Mesothelial cell of epicardium (in vitro differentiated cells): ENCODE measurements at regions not wholly inside any gene's neighbourhood (a gene's known extent, or its start where the extent isn't known, plus 50 kb on each side); places are given as distances from the start of the nearest gene placed in this dataset.

Experiments
- DNase-seq, 2 experiments: peaks; one replicate each; pipeline ENCODE4 v3.0.0; 2021; ENCODE audit warnings: low spot score in 2 of 2; ENCODE audit not compliant: unreplicated experiment in 2 of 2
- H3K27ac Mint-ChIP-seq: 2 replicates; pipeline ENCODE4 v1.8.0; 2021; ENCODE audit warnings: mixed read lengths
- H3K27me3 Mint-ChIP-seq: 2 replicates; pipeline ENCODE4 v1.8.0; 2021; ENCODE audit warnings: low read depth, mixed read lengths
- H3K36me3 Mint-ChIP-seq: 2 replicates; pipeline ENCODE4 v1.8.0; 2021; ENCODE audit warnings: mixed read lengths
- H3K4me1 Mint-ChIP-seq: 2 replicates; pipeline ENCODE4 v1.8.0; 2021; ENCODE audit warnings: mixed read lengths
- H3K4me3 Mint-ChIP-seq: 2 replicates; pipeline ENCODE4 v1.8.0; 2021; ENCODE audit warnings: mild to moderate bottlenecking, moderate library complexity, mixed read lengths
- H3K9me3 Mint-ChIP-seq: 2 replicates; pipeline ENCODE4 v1.8.0; 2021; ENCODE audit warnings: mixed read lengths
- TF ChIP-seq, protein P1 (sequence below): fragments of 200-600 bp; sonication (generic); IDR thresholded peaks from one replicate; pipeline ENCODE4 v1.5.0; 2021; ENCODE audit warnings: antibody characterized with exemption; ENCODE audit not compliant: unreplicated experiment

DNA sequence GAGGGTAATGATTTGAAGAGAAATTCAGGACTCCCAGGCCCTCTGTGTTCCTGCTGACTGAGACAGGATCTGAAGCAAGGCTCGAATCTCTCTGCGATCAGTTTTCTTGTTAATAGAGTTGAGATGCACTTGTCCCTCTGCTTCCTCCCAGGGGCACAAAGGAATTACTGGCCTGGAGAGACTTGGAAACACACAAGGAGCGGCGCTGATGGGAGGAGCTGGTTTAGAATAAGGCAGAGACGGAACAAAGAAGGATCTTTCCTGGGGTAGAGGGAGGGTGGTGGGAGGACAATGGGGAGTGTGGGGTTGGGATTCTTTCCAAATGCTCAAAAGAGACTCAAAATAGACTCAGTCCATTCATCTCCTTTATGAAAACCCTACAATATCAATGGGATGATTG, 719.1 kb downstream of the UQCRFS1 start:
- Mint-ChIP-seq H3K4me1 (no peaks in the 10 kb centered on the region), H3K27me3 (no peaks in the 10 kb centered on the region), H3K36me3 (no peaks in the 10 kb centered on the region), H3K9me3 (no peaks in the 10 kb centered on the region), H3K27ac (no peak overlapping the region), H3K4me3 (no peak overlapping the region)
- TF ChIP-seq, protein P1, sequence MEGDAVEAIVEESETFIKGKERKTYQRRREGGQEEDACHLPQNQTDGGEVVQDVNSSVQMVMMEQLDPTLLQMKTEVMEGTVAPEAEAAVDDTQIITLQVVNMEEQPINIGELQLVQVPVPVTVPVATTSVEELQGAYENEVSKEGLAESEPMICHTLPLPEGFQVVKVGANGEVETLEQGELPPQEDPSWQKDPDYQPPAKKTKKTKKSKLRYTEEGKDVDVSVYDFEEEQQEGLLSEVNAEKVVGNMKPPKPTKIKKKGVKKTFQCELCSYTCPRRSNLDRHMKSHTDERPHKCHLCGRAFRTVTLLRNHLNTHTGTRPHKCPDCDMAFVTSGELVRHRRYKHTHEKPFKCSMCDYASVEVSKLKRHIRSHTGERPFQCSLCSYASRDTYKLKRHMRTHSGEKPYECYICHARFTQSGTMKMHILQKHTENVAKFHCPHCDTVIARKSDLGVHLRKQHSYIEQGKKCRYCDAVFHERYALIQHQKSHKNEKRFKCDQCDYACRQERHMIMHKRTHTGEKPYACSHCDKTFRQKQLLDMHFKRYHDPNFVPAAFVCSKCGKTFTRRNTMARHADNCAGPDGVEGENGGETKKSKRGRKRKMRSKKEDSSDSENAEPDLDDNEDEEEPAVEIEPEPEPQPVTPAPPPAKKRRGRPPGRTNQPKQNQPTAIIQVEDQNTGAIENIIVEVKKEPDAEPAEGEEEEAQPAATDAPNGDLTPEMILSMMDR = no peak
- no peak for DNase-seq

GRCh38 chr19:28492621-28493020, 720.3 kb downstream of the UQCRFS1 start:
- TF ChIP-seq, protein P1 = no peak
- H3K9me3 Mint-ChIP-seq = no peaks in the 10 kb centered on the region
- H3K27ac Mint-ChIP-seq = no peak overlapping the region
- no peak overlapping the region for H3K4me3 Mint-ChIP-seq
- no peaks in the 10 kb centered on the region for H3K36me3 Mint-ChIP-seq
- H3K27me3 Mint-ChIP-seq = no peaks in the 10 kb centered on the region
- no peaks in the 10 kb centered on the region for H3K4me1 Mint-ChIP-seq
- DNase-seq = no peak

- no peak for DNase-seq
- TF ChIP-seq, protein P1 = no peak
- Mint-ChIP-seq H3K4me1 (no peaks in the 10 kb centered on the region), H3K9me3 (no peaks in the 10 kb centered on the region), H3K27ac (no peak overlapping the region), H3K4me3 (no peak overlapping the region), H3K27me3 (no peaks in the 10 kb centered on the region), H3K36me3 (no peaks in the 10 kb centered on the region)
Measured at GRCh38 chr19:28492201-28492600, 720.8 kb downstream of the UQCRFS1 start.

DNA sequence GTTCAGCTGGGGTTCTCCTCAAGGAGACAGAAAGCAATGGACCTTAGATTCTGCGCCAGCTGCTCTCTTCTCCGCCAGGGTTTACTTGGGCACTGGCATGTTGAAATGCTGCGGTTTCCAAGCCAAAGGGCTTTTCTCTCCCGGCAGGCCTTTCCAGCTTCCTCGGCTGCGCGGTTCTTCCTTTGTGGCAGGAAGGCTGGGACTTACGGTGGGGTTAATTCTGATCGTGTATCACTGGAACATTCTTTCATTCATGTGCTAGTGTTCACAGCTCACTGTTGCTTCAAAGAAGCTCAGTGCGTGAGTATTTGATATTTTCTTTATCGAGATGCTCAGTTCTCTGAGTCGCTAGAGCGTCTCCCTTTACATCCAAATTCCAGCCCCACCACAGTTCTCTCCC, 723.2 kb downstream of the UQCRFS1 start:
- Mint-ChIP-seq H3K27me3 (no peaks in the 10 kb centered on the region), H3K36me3 (no peaks in the 10 kb centered on the region), H3K4me3 (no peak overlapping the region), H3K27ac (no peak overlapping the region), H3K9me3 (no peaks in the 10 kb centered on the region), H3K4me1 (no peaks in the 10 kb centered on the region)
- TF ChIP-seq, protein P1 = no peak
- no peak for DNase-seq

DNA sequence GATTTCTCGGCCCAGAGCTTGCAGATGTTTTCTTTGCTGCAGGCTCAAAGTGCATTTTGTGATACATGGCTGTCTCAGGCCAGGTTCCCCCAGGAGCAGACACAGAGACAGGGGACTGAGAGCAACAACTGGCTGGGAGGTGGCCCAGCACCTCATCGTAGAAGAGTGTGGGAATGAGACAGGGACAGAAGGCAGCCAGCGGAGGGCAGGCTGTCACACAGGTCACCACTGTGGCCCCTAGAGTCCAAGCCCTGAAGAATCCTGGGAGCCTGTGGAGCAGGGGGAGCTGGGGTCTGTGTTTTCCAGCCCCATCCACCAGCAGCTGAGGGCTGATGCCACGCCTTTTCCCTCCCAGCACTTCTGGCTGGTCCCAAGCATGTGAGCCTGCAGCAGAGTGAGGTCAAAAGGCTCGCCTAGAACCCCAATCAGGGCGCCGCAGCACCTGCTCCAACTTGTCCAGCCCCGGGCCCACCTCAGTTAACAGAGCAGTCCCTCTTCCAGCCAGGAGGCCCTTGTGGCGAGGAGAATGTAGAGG, 723.8 kb downstream of the UQCRFS1 start:
- H3K36me3 Mint-ChIP-seq = no peaks in the 10 kb centered on the region
- no peak overlapping the region for H3K4me3 Mint-ChIP-seq
- H3K27ac Mint-ChIP-seq = no peak overlapping the region
- DNase-seq = no peak
- no peaks in the 10 kb centered on the region for H3K27me3 Mint-ChIP-seq
- TF ChIP-seq, protein P1 = no peak
- H3K4me1 Mint-ChIP-seq = no peaks in the 10 kb centered on the region
- H3K9me3 Mint-ChIP-seq = no peaks in the 10 kb centered on the region

DNA sequence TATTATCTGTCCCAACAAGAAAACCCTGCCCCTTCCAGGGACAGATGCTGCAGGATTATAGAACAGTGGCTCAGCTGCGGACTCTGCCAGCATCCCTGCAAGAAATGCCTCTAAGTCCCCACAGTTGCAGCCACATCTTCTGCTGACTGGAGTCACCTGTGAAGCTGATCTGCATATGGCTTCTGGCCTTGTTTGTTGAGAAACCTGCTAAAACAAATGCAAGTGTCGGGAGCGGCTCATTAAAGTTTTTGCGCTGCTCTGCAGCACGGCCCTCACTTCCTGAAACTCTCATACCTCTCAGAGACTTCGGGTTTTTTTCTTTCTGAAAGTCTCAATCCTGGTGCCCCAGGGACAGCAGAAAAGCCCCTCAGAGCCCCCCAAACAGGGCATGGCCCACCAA, 725.0 kb downstream of the UQCRFS1 start:
- H3K36me3 Mint-ChIP-seq = no peaks in the 10 kb centered on the region
- H3K27me3 Mint-ChIP-seq = no peaks in the 10 kb centered on the region
- TF ChIP-seq, protein P1 = no peak
- no peak for DNase-seq
- H3K27ac Mint-ChIP-seq = no peak overlapping the region
- H3K9me3 Mint-ChIP-seq = no peaks in the 10 kb centered on the region
- no peak overlapping the region for H3K4me3 Mint-ChIP-seq
- no peaks in the 10 kb centered on the region for H3K4me1 Mint-ChIP-seq
